ENCODE measurements at regions not wholly inside any gene's neighbourhood (a gene's known extent, or its start where the extent isn't known, plus 50 kb on each side); places are given as distances from the start of the nearest gene placed in this dataset.
A peak's percentile ranks its signal among the peaks of the same experiment; 100 is the strongest.
"Not testable (repeated sequence)": the region's sequence is repeated elsewhere in the genome, so short reads cannot be mapped to it uniquely, and the experiment has no call there.

DNA sequence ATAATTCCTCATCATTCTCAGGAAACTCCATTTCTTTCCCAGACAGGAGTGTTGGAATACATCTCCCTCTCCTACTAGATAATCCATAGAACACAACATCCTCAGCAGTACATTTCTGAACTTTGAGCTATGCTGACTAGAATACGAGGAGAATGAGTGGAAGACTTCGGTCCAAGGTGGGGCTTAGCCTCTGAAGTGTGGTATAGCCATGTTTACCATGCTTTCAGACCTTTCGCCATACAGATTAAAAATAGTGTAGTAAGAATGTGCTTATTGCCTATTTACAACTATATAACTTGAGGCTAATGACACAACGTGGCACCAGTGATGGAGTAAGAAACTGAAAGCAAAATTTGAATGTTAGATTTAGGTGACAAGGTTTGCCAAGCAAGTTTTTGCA is 184.5 kb upstream of the KRR1 start:
- Histone ChIP-seq H3K36me3 (ENCODE audit: insufficient read depth, low read length) (no peaks in the 10 kb centered on the region), H3K4me2 (ENCODE audit: insufficient read depth, low read length) (no peak overlapping the region), H3K27ac (ENCODE audit: low read depth, low read length) (no peak overlapping the region), H3K79me2 (ENCODE audit: insufficient read depth, low read length) (no peaks in the 10 kb centered on the region), H3K4me3 (ENCODE audit: insufficient read depth, low read length) (no peak overlapping the region), H3K9me3 (ENCODE audit: low read depth, low read length) (no peaks in the 10 kb centered on the region), H2AFZ (ENCODE audit: low read length) (peak overlapping the region; percentile 26), H3K27me3 (ENCODE audit: insufficient read depth, low read length) (no peaks in the 10 kb centered on the region), H3K4me1 (ENCODE audit: insufficient read depth, low read length) (peaks cover 11% of the 10 kb centered on the region), H4K20me1 (ENCODE audit: insufficient read depth, low read length) (no peaks in the 10 kb centered on the region)
- TF ChIP-seq, protein P1, sequence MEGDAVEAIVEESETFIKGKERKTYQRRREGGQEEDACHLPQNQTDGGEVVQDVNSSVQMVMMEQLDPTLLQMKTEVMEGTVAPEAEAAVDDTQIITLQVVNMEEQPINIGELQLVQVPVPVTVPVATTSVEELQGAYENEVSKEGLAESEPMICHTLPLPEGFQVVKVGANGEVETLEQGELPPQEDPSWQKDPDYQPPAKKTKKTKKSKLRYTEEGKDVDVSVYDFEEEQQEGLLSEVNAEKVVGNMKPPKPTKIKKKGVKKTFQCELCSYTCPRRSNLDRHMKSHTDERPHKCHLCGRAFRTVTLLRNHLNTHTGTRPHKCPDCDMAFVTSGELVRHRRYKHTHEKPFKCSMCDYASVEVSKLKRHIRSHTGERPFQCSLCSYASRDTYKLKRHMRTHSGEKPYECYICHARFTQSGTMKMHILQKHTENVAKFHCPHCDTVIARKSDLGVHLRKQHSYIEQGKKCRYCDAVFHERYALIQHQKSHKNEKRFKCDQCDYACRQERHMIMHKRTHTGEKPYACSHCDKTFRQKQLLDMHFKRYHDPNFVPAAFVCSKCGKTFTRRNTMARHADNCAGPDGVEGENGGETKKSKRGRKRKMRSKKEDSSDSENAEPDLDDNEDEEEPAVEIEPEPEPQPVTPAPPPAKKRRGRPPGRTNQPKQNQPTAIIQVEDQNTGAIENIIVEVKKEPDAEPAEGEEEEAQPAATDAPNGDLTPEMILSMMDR (IDR thresholded peaks at IDR 0.05; ENCODE audit: extremely low read depth, low read depth, low read length): no peak
- DNase-seq (ENCODE audit: insufficient read length, low spot score, missing footprints): no peak

DNA sequence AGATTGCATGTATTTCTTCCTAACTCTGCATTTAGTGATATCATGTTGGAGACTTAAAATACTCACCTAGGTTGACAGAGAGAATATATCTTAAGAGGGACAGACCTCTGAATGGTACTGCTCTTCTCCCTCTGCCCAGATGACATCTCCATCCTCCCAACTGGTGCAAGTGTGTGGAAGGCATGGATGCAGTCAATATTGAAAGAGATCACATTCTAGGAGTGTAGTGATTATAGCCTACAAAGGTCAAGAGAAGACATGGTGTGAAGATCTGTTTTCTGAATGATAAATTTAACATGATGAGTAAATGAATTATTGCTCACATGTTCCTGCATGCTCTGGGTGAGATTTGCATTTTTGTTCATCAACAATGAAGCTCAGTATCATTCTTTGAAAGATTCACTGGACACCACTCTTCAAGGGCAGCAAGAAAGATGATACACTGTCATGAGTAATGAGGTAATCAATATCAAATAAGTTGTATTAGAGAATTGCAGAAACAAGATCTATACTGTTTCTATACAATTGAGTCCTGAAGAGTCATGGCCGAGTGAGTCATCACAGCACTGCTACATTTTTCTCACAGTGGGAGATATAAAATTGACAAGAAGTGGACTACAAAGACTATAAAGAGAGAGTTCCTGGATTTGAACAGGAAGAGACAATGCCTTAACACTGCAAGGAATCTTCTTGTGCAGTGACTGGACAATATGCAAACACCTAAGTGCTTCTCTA is 183.3 kb upstream of the KRR1 start:
- TF ChIP-seq, protein P1 (IDR thresholded peaks at IDR 0.05; ENCODE audit: extremely low read depth, low read depth, low read length): no peak
- Histone ChIP-seq H3K36me3 (ENCODE audit: insufficient read depth, low read length) (no peaks in the 10 kb centered on the region), H3K4me1 (ENCODE audit: insufficient read depth, low read length) (peaks cover 20% of the 10 kb centered on the region), H3K9me3 (ENCODE audit: low read depth, low read length) (no peaks in the 10 kb centered on the region), H3K79me2 (ENCODE audit: insufficient read depth, low read length) (no peaks in the 10 kb centered on the region), H2AFZ (ENCODE audit: low read length) (no peak overlapping the region), H3K27me3 (ENCODE audit: insufficient read depth, low read length) (no peaks in the 10 kb centered on the region), H4K20me1 (ENCODE audit: insufficient read depth, low read length) (no peaks in the 10 kb centered on the region), H3K27ac (ENCODE audit: low read depth, low read length) (no peak overlapping the region), H3K4me2 (ENCODE audit: insufficient read depth, low read length) (no peak overlapping the region), H3K4me3 (ENCODE audit: insufficient read depth, low read length) (no peak overlapping the region)
- DNase-seq (ENCODE audit: insufficient read length, low spot score, missing footprints): no peak

DNA sequence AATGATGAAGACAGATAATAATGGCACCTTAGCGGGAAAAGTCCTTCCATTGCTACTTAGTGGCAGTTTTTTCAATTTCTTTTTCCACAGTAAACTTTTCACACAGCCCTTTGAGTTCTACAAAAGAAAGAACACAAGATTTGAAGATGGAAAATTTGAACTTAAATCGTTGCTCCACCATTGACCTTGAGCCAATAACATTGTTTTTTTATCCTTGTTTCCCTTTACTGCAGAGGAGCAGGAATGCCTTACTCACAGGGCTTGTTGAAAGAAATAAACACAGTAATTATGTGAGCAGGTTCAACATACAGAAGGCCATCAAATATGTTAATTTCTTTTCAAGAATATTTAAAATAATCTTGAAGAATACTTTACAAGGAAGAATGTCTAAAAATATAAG is 181.5 kb upstream of the KRR1 start:
- TF ChIP-seq, protein P1 (IDR thresholded peaks at IDR 0.05; ENCODE audit: extremely low read depth, low read depth, low read length): no peak
- Histone ChIP-seq H3K79me2 (ENCODE audit: insufficient read depth, low read length) (no peaks in the 10 kb centered on the region), H3K4me1 (ENCODE audit: insufficient read depth, low read length) (peaks cover 20% of the 10 kb centered on the region), H3K9me3 (ENCODE audit: low read depth, low read length) (no peaks in the 10 kb centered on the region), H3K27ac (ENCODE audit: low read depth, low read length) (no peak overlapping the region), H2AFZ (ENCODE audit: low read length) (no peak overlapping the region), H4K20me1 (ENCODE audit: insufficient read depth, low read length) (no peaks in the 10 kb centered on the region), H3K4me3 (ENCODE audit: insufficient read depth, low read length) (no peak overlapping the region), H3K27me3 (ENCODE audit: insufficient read depth, low read length) (no peaks in the 10 kb centered on the region), H3K36me3 (ENCODE audit: insufficient read depth, low read length) (no peaks in the 10 kb centered on the region), H3K4me2 (ENCODE audit: insufficient read depth, low read length) (no peak overlapping the region)
- no peak for DNase-seq (ENCODE audit: insufficient read length, low spot score, missing footprints)

DNA sequence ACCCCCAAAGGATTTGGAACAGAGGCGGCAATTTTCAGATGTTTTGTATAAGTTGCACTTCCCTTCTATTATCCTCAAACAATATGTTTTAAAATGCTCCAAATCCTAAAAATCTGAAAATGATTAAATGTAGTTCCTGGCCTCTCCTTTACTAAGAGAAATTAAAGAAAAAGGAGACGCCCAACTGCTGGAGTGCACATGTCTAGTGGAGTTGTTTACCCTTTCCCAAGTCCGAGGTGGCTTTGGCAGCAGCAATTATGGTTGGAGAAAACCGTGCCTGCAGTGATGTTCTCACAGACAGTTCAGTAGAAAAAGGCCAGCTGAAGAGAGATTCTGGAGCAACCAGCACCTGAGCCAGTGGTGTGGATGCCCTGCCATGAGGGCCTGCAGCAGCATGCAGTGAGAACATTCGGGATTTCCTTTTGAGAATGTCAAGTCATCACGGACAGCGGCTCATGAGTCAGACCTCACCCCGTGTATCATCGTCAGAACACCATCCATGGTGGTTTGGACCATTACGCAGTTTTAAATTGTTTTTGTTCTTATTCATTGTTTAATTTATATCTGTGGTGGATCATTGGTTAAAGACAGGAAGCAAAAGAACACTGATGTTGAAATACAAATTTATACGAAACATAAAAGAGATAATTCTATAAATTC is 179.0 kb upstream of the KRR1 start:
- DNase-seq (ENCODE audit: insufficient read length, low spot score, missing footprints): peak; percentile 54
- Histone ChIP-seq H3K27me3 (ENCODE audit: insufficient read depth, low read length) (no peaks in the 10 kb centered on the region), H3K79me2 (ENCODE audit: insufficient read depth, low read length) (no peaks in the 10 kb centered on the region), H3K4me2 (ENCODE audit: insufficient read depth, low read length) (peak overlapping the region; percentile 31), H3K27ac (ENCODE audit: low read depth, low read length) (peak overlapping the region; percentile 95), H2AFZ (ENCODE audit: low read length) (no peak overlapping the region), H3K4me3 (ENCODE audit: insufficient read depth, low read length) (no peak overlapping the region), H3K9me3 (ENCODE audit: low read depth, low read length) (no peaks in the 10 kb centered on the region), H3K4me1 (ENCODE audit: insufficient read depth, low read length) (peaks cover 23% of the 10 kb centered on the region), H3K36me3 (ENCODE audit: insufficient read depth, low read length) (no peaks in the 10 kb centered on the region), H4K20me1 (ENCODE audit: insufficient read depth, low read length) (no peaks in the 10 kb centered on the region)
- TF ChIP-seq, protein P1 (IDR thresholded peaks at IDR 0.05; ENCODE audit: extremely low read depth, low read depth, low read length): no peak

DNA sequence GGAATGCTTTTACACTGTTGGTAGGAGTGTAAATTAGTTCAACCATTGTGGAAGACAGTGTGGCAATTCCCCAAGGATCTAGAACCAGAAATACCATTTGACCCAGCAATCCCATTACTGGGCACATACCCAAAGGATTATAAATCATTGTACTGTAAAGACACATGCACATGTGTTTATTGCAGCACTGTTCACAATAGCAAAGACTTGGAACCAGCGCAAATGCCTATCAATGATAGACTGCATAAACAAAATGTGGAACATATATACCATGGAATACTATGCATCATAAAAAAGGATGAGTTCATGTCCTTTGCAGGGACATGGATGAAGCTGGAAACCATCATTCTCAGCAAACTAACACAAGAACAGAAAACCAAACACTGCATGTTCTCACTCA is 174.8 kb upstream of the KRR1 start:
- not testable (repeated sequence) for H3K79me2 ChIP-seq (ENCODE audit: insufficient read depth, low read length); H3K9me3 ChIP-seq (ENCODE audit: low read depth, low read length); H3K4me3 ChIP-seq (ENCODE audit: insufficient read depth, low read length); H3K27me3 ChIP-seq (ENCODE audit: insufficient read depth, low read length); H2AFZ ChIP-seq (ENCODE audit: low read length); H3K4me2 ChIP-seq (ENCODE audit: insufficient read depth, low read length); H3K36me3 ChIP-seq (ENCODE audit: insufficient read depth, low read length); DNase-seq (ENCODE audit: insufficient read length, low spot score, missing footprints); H4K20me1 ChIP-seq (ENCODE audit: insufficient read depth, low read length); H3K27ac ChIP-seq (ENCODE audit: low read depth, low read length)
- peaks cover 33% of the 10 kb centered on the region for H3K4me1 ChIP-seq (ENCODE audit: insufficient read depth, low read length)
